HEK293T (cell line): ENCODE measurements at regions not wholly inside any gene's neighbourhood (a gene's known extent, or its start where the extent isn't known, plus 50 kb on each side); places are given as distances from the start of the nearest gene placed in this dataset.

Experiments
- ARNT ChIP-seq: fragments of 450-650 bp; IDR thresholded peaks from 2 replicates; pipeline ENCODE4 v1.6.1; 2017; ENCODE audit warnings: mild to moderate bottlenecking
- BHLHE40 ChIP-seq: fragments of 450-650 bp; IDR thresholded peaks from 2 replicates; pipeline ENCODE4 v1.6.1; 2016; ENCODE audit warnings: mild to moderate bottlenecking, moderate library complexity, borderline replicate concordance
- CTBP1 ChIP-seq: fragments of 450-650 bp; IDR thresholded peaks from 2 replicates; pipeline ENCODE4 v1.6.1; 2016; ENCODE audit warnings: borderline replicate concordance
- FOXA1 ChIP-seq: fragments of 450-650 bp; IDR thresholded peaks from 2 replicates; pipeline ENCODE4 v1.6.1; 2016; ENCODE audit warnings: mild to moderate bottlenecking
- FOXK2 ChIP-seq: fragments of 450-650 bp; IDR thresholded peaks from 2 replicates; pipeline ENCODE4 v1.6.1; 2016; ENCODE audit warnings: mild to moderate bottlenecking
- FOXM1 ChIP-seq: fragments of 450-650 bp; IDR thresholded peaks from 2 replicates; pipeline ENCODE4 v1.6.1; 2017; ENCODE audit warnings: mild to moderate bottlenecking, borderline replicate concordance
- LEF1 ChIP-seq: fragments of 450-650 bp; IDR thresholded peaks from 2 replicates; pipeline ENCODE4 v1.6.1; 2017; ENCODE audit warnings: mild to moderate bottlenecking, borderline replicate concordance
- NFRKB ChIP-seq: fragments of 450-650 bp; IDR thresholded peaks from 2 replicates; pipeline ENCODE4 v1.6.1; 2016; ENCODE audit warnings: mild to moderate bottlenecking, moderate library complexity
- SP1 ChIP-seq: fragments of 450-650 bp; IDR thresholded peaks from 2 replicates; pipeline ENCODE4 v1.6.1; 2017
- SUZ12 ChIP-seq: fragments of 450-650 bp; IDR thresholded peaks from 2 replicates; pipeline ENCODE4 v1.6.1; 2016; ENCODE audit warnings: mild to moderate bottlenecking
- TARDBP ChIP-seq: fragments of 450-650 bp; IDR thresholded peaks from 2 replicates; pipeline ENCODE4 v1.6.1; 2016
- TF ChIP-seq, protein P1 (sequence below): fragments of 450-650 bp; IDR thresholded peaks from 2 replicates; pipeline ENCODE4 v1.6.1; 2016

DNA sequence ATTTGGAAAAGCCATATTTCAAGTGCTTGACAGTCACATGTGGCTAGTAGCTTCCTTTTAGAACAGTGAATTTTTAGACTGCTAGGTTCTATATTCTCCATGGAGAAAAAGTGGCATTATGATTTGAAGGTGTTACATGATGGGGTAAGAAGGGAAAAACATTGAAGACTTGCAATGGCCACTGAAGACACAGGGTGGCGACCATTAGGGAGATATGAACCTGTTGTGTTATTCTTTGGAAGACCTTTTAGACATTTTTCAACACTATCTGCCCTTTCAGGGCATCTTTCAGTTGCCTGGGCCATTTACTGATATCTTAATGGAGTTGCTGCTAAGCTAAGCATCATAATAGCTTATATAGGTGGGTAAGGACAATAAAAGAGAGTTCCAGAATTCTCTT, 1387.2 kb downstream of the SUCLG1 start:
- no peak for TF ChIP-seq FOXM1
- no peak for TF ChIP-seq FOXK2
- no peak for TF ChIP-seq SP1
- TF ChIP-seq CTBP1, result no peak
- no peak for TF ChIP-seq LEF1
- TF ChIP-seq NFRKB, result no peak
- TF ChIP-seq BHLHE40, result no peak
- TF ChIP-seq ARNT, result no peak
- TF ChIP-seq, protein P1, sequence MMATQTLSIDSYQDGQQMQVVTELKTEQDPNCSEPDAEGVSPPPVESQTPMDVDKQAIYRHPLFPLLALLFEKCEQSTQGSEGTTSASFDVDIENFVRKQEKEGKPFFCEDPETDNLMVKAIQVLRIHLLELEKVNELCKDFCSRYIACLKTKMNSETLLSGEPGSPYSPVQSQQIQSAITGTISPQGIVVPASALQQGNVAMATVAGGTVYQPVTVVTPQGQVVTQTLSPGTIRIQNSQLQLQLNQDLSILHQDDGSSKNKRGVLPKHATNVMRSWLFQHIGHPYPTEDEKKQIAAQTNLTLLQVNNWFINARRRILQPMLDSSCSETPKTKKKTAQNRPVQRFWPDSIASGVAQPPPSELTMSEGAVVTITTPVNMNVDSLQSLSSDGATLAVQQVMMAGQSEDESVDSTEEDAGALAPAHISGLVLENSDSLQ, result no peak
- TF ChIP-seq SUZ12, result no peak
- no peak for TF ChIP-seq TARDBP
- TF ChIP-seq FOXA1, result no peak
